ENCODE measurements at regions not wholly inside any gene's neighbourhood (a gene's known extent, or its start where the extent isn't known, plus 50 kb on each side); places are given as distances from the start of the nearest gene placed in this dataset.
"Not testable (repeated sequence)": the region's sequence is repeated elsewhere in the genome, so short reads cannot be mapped to it uniquely, and the experiment has no call there.

GRCh38 chr3:18713577-18713951, 288.4 kb upstream of the SATB1 start:
- H3K27ac ChIP-seq (ENCODE audit: low read depth, low read length) = no peak overlapping the region
- no peaks in the 10 kb centered on the region for H3K4me1 ChIP-seq (ENCODE audit: control insufficient read depth, insufficient read depth, low read length)
- no peaks in the 10 kb centered on the region for H3K9me3 ChIP-seq (ENCODE audit: control insufficient read depth, insufficient read depth, low read depth, low read length)
- H3K4me3 ChIP-seq (ENCODE audit: low read depth, low read length) = no peak overlapping the region
- no peak overlapping the region for H3K9ac ChIP-seq (ENCODE audit: low read length)
- H3K36me3 ChIP-seq (ENCODE audit: control insufficient read depth, insufficient read depth, low read length) = no peaks in the 10 kb centered on the region
- H3K27me3 ChIP-seq (ENCODE audit: control insufficient read depth, insufficient read depth, low read length) = no peaks in the 10 kb centered on the region

- H3K4me3 ChIP-seq (ENCODE audit: low read depth, low read length) = no peak overlapping the region
- H3K36me3 ChIP-seq (ENCODE audit: control insufficient read depth, insufficient read depth, low read length) = no peaks in the 10 kb centered on the region
- H3K27me3 ChIP-seq (ENCODE audit: control insufficient read depth, insufficient read depth, low read length) = no peaks in the 10 kb centered on the region
- no peak overlapping the region for H3K27ac ChIP-seq (ENCODE audit: low read depth, low read length)
- no peaks in the 10 kb centered on the region for H3K9me3 ChIP-seq (ENCODE audit: control insufficient read depth, insufficient read depth, low read depth, low read length)
- H3K9ac ChIP-seq (ENCODE audit: low read length) = no peak overlapping the region
- no peaks in the 10 kb centered on the region for H3K4me1 ChIP-seq (ENCODE audit: control insufficient read depth, insufficient read depth, low read length)
Observed at GRCh38 chr3:18712713-18713576, 287.8 kb upstream of the SATB1 start.

GRCh38 chr3:18704326-18704725, 279.2 kb upstream of the SATB1 start:
- H3K4me1 ChIP-seq (ENCODE audit: control insufficient read depth, insufficient read depth, low read length) = no peaks in the 10 kb centered on the region
- H3K9ac ChIP-seq (ENCODE audit: low read length) = no peak overlapping the region
- H3K27ac ChIP-seq (ENCODE audit: low read depth, low read length) = no peak overlapping the region
- no peak overlapping the region for H3K4me3 ChIP-seq (ENCODE audit: low read depth, low read length)
- peaks cover 11% of the 10 kb centered on the region; the same call in 1 of the 2 replicates for H3K9me3 ChIP-seq (ENCODE audit: control insufficient read depth, insufficient read depth, low read depth, low read length)
- H3K36me3 ChIP-seq (ENCODE audit: control insufficient read depth, insufficient read depth, low read length) = no peaks in the 10 kb centered on the region
- H3K27me3 ChIP-seq (ENCODE audit: control insufficient read depth, insufficient read depth, low read length) = no peaks in the 10 kb centered on the region

- Histone ChIP-seq H3K36me3 (ENCODE audit: control insufficient read depth, insufficient read depth, low read length) (no peaks in the 10 kb centered on the region), H3K9me3 (ENCODE audit: control insufficient read depth, insufficient read depth, low read depth, low read length) (peaks cover 11% of the 10 kb centered on the region; the same call in 1 of the 2 replicates), H3K9ac (ENCODE audit: low read length) (no peak overlapping the region), H3K27me3 (ENCODE audit: control insufficient read depth, insufficient read depth, low read length) (no peaks in the 10 kb centered on the region), H3K27ac (ENCODE audit: low read depth, low read length) (no peak overlapping the region), H3K4me1 (ENCODE audit: control insufficient read depth, insufficient read depth, low read length) (no peaks in the 10 kb centered on the region), H3K4me3 (ENCODE audit: low read depth, low read length) (no peak overlapping the region)
Observed at GRCh38 chr3:18703798-18704197, 278.7 kb upstream of the SATB1 start.

GRCh38 chr3:18693588-18694329, 268.6 kb upstream of the SATB1 start:
- peak overlapping the region; percentile 73 for H3K4me3 ChIP-seq (ENCODE audit: low read depth, low read length)
- H3K9me3 ChIP-seq (ENCODE audit: control insufficient read depth, insufficient read depth, low read depth, low read length); H3K36me3 ChIP-seq (ENCODE audit: control insufficient read depth, insufficient read depth, low read length); H3K4me1 ChIP-seq (ENCODE audit: control insufficient read depth, insufficient read depth, low read length); H3K27me3 ChIP-seq (ENCODE audit: control insufficient read depth, insufficient read depth, low read length): not testable (repeated sequence)
- peak overlapping the region; percentile 86 for H3K9ac ChIP-seq (ENCODE audit: low read length)
- H3K27ac ChIP-seq (ENCODE audit: low read depth, low read length) = peak overlapping the region; percentile 46; the same call in 1 of the 2 replicates

- H3K27ac ChIP-seq (ENCODE audit: low read depth, low read length) = no peak overlapping the region
- no peak overlapping the region for H3K4me3 ChIP-seq (ENCODE audit: low read depth, low read length)
- no peaks in the 10 kb centered on the region for H3K36me3 ChIP-seq (ENCODE audit: control insufficient read depth, insufficient read depth, low read length)
- no peaks in the 10 kb centered on the region for H3K4me1 ChIP-seq (ENCODE audit: control insufficient read depth, insufficient read depth, low read length)
- no peaks in the 10 kb centered on the region for H3K27me3 ChIP-seq (ENCODE audit: control insufficient read depth, insufficient read depth, low read length)
- peaks cover 8% of the 10 kb centered on the region for H3K9me3 ChIP-seq (ENCODE audit: control insufficient read depth, insufficient read depth, low read depth, low read length)
- H3K9ac ChIP-seq (ENCODE audit: low read length) = no peak overlapping the region
Observed at GRCh38 chr3:18687286-18687685, 262.1 kb upstream of the SATB1 start.

GRCh38 chr3:18683900-18684299, 258.8 kb upstream of the SATB1 start:
- H3K9ac ChIP-seq (ENCODE audit: low read length) = no peak overlapping the region
- H3K27ac ChIP-seq (ENCODE audit: low read depth, low read length) = no peak overlapping the region
- peaks cover 8% of the 10 kb centered on the region for H3K9me3 ChIP-seq (ENCODE audit: control insufficient read depth, insufficient read depth, low read depth, low read length)
- no peaks in the 10 kb centered on the region for H3K4me1 ChIP-seq (ENCODE audit: control insufficient read depth, insufficient read depth, low read length)
- no peak overlapping the region for H3K4me3 ChIP-seq (ENCODE audit: low read depth, low read length)
- H3K36me3 ChIP-seq (ENCODE audit: control insufficient read depth, insufficient read depth, low read length) = no peaks in the 10 kb centered on the region
- no peaks in the 10 kb centered on the region for H3K27me3 ChIP-seq (ENCODE audit: control insufficient read depth, insufficient read depth, low read length)

- no peak overlapping the region for H3K27ac ChIP-seq (ENCODE audit: low read depth, low read length)
- H3K4me1 ChIP-seq (ENCODE audit: control insufficient read depth, insufficient read depth, low read length) = no peaks in the 10 kb centered on the region
- no peak overlapping the region for H3K9ac ChIP-seq (ENCODE audit: low read length)
- H3K4me3 ChIP-seq (ENCODE audit: low read depth, low read length) = no peak overlapping the region
- peaks cover 8% of the 10 kb centered on the region for H3K9me3 ChIP-seq (ENCODE audit: control insufficient read depth, insufficient read depth, low read depth, low read length)
- no peaks in the 10 kb centered on the region for H3K27me3 ChIP-seq (ENCODE audit: control insufficient read depth, insufficient read depth, low read length)
- H3K36me3 ChIP-seq (ENCODE audit: control insufficient read depth, insufficient read depth, low read length) = no peaks in the 10 kb centered on the region
Observed at GRCh38 chr3:18681818-18682345, 256.7 kb upstream of the SATB1 start.

- Histone ChIP-seq H3K27me3 (ENCODE audit: control insufficient read depth, insufficient read depth, low read length) (no peaks in the 10 kb centered on the region), H3K36me3 (ENCODE audit: control insufficient read depth, insufficient read depth, low read length) (no peaks in the 10 kb centered on the region), H3K4me3 (ENCODE audit: low read depth, low read length) (no peak overlapping the region), H3K9ac (ENCODE audit: low read length) (no peak overlapping the region), H3K9me3 (ENCODE audit: control insufficient read depth, insufficient read depth, low read depth, low read length) (peaks cover 8% of the 10 kb centered on the region), H3K4me1 (ENCODE audit: control insufficient read depth, insufficient read depth, low read length) (no peaks in the 10 kb centered on the region), H3K27ac (ENCODE audit: low read depth, low read length) (no peak overlapping the region)
Observed at GRCh38 chr3:18680758-18681157, 255.6 kb upstream of the SATB1 start.

GRCh38 chr3:18679238-18679637, 254.1 kb upstream of the SATB1 start:
- Histone ChIP-seq H3K4me1 (ENCODE audit: control insufficient read depth, insufficient read depth, low read length) (no peaks in the 10 kb centered on the region), H3K27me3 (ENCODE audit: control insufficient read depth, insufficient read depth, low read length) (no peaks in the 10 kb centered on the region)

GRCh38 chr3:18675197-18675596, 250.1 kb upstream of the SATB1 start:
- Histone ChIP-seq H3K9me3 (ENCODE audit: control insufficient read depth, insufficient read depth, low read depth, low read length) (no peaks in the 10 kb centered on the region), H3K4me1 (ENCODE audit: control insufficient read depth, insufficient read depth, low read length) (0 out of 2 replicates have a peak, but pooled peaks cover 3% of the 10 kb centered on the region), H3K27me3 (ENCODE audit: control insufficient read depth, insufficient read depth, low read length) (no peaks in the 10 kb centered on the region), H3K27ac (ENCODE audit: low read depth, low read length) (no peak overlapping the region), H3K36me3 (ENCODE audit: control insufficient read depth, insufficient read depth, low read length) (no peaks in the 10 kb centered on the region), H3K4me3 (ENCODE audit: low read depth, low read length) (no peak overlapping the region), H3K9ac (ENCODE audit: low read length) (no peak overlapping the region)

More at GRCh38 chr3:18679238-18679637, 254.1 kb upstream of the SATB1 start:
- H3K36me3 ChIP-seq (ENCODE audit: control insufficient read depth, insufficient read depth, low read length) = no peaks in the 10 kb centered on the region
- H3K27ac ChIP-seq (ENCODE audit: low read depth, low read length) = no peak overlapping the region
- no peak overlapping the region for H3K9ac ChIP-seq (ENCODE audit: low read length)
- H3K4me3 ChIP-seq (ENCODE audit: low read depth, low read length) = no peak overlapping the region
- peaks cover 5% of the 10 kb centered on the region for H3K9me3 ChIP-seq (ENCODE audit: control insufficient read depth, insufficient read depth, low read depth, low read length)

Measured in HUES6 (cell line).